Left forelimb (tissue), 1 donor: ENCODE measurements at regions not wholly inside any gene's neighbourhood (a gene's known extent, or its start where the extent isn't known, plus 50 kb on each side); places are given as distances from the start of the nearest gene placed in this dataset.

Experiments
- DNase-seq: peaks from one replicate; pipeline ENCODE4 v3.0.0-alpha.2; 2018; ENCODE audit warnings: low spot score

DNA sequence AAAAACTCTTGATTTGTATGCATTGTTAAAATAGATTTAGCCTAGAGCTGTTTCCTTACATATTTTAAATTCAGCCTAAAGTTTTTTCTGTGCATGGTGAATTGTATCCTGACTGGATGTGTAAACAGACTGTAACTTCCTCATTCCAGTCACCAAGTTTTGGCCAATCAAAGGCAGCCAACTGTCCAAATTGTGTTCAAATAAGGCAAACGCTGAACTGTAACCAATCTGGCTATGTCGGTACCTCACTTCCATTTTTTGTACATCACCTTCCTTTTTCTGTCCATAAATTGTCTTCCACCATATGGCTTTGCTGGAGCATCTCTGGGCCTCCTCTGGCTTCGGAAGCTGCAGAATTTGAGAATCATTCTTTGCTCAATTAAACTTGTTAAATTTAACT, 1921.9 kb upstream of the SEL1L start:
- no peak for DNase-seq

DNA sequence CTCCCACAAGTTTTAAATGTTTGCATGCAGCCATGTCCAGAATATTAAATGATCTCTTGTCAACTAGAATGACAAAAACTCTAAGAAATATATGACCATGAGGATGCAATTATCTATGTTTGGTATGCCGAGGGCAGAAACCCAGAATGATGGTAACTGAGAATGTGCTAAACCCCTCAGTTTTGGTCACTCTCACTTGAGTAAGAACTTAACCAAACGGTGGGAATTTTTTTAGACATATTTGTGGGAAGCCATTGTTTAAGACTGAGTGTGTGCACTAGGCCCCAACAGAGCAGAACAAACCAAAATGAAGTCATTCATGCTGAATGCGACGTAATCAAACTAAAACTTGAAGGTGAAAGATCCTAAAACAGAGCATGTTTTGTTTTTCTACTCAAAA, 1927.9 kb upstream of the SEL1L start:
- DNase-seq: no peak

DNA sequence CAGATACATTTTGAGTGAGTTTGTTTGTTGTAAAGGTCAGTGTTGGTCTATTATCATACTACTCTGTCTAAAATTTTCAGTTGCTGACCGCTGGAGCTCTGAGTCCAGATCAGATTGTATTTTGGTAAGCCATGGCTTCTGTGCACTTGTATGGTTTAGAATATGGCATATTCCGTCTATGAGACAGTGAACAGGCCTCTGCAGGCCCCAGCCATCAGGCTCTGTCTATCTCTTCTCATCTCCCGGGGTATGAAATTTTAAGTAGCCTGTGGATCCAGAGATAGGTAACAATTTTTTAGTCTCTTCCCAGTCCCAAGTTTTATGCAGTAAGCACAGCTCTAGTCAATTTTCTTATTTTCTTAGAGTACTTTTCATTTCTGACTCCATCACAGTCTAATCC, 1929.1 kb upstream of the SEL1L start:
- DNase-seq: no peak

DNA sequence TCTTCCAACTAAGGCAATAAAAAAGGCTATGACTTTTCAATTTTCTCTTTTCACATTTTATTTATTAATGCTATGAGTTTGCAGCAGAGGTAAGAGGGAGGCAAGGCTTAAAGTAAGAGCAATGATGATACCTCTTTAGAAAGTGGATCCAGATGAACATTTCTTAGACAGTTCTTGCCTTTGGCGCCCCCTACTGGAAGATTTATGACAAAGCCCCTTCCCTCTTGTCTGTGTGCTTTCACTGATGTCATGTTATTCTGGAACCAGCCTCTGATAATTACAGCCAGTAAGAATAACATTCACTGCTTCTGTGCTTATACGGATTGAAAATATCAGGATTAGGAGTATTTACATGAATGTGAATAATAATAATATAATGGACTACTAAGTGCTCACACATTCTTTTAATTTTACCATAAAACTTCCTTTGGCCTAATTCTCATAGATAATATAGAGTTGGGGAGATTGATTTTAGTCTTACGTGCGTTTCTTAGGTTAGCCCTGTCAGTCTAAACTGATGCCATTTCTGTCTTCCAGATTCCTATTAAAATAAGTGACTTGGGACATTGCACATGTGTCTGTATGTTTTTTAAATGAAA, 1929.9 kb upstream of the SEL1L start:
- no peak for DNase-seq

DNA sequence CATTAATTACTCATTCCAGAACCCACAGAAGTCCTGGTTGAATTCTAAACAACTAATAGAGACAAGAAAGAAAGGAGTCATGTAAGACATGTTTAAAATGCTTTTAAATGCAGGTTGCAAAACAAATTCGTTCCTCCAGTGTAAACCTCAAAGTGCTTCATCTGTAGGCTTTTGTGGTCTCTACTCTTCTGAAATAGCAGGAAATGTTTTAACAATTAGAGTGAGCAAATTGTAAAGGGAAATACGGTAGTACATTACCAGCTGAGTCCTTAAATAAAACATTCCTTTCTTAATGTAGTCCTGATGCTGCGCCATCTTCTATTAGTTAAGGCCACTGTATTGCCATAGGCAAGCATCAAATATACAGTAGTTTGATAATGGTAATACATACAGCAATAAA, 1934.2 kb upstream of the SEL1L start:
- no peak for DNase-seq

DNA sequence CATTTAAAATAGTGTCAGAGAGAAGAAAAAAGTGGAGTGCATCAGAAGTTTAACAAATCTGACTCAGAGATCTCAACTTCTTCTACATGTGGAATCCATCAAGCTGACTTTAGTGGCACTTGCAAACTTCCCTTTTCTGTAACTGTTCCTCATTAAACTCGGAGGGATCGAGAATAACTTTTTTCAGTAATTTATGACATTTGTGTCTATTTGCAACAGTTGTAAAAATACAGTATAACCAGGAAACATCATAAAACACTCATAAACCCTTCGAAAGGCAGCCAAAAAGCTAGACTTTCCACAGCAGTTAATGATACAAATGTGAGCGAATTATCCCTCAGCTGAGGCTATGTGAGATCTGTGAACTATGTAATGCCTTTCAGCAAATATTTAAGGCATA, 1936.8 kb upstream of the SEL1L start:
- no peak for DNase-seq

DNA sequence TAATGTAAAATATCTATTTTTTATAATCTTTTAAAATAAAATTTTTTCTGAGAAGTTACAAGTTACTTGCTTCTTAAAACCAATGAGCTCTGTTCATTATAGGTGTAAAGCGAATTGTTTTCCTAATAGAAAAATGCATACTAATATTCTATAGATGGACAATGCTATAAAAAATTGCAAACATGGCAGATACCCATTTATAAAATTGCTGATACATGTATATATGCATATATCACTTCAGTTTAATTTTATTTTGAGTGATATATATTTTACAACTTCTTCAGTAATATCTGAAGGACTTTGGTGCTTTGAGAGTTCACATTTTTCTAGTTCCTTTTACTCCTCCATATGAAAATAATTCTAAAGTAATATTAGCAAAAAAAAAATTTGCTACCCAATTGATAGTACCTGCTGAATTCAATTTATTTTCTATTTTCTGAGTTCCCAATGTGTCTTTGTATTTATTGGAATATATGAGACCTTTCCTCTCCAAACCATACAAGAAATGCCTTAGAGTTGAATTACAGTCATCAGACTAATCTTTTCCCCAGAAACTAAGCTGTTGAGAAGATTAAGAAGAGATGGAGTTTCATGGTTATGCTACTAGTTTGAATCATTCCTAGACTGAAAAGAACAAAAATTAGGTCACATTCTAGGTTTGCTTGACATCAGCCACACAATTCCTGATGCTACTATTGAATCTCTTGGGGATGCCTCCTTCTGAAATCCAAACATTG, 1937.5 kb upstream of the SEL1L start:
- DNase-seq: no peak

DNA sequence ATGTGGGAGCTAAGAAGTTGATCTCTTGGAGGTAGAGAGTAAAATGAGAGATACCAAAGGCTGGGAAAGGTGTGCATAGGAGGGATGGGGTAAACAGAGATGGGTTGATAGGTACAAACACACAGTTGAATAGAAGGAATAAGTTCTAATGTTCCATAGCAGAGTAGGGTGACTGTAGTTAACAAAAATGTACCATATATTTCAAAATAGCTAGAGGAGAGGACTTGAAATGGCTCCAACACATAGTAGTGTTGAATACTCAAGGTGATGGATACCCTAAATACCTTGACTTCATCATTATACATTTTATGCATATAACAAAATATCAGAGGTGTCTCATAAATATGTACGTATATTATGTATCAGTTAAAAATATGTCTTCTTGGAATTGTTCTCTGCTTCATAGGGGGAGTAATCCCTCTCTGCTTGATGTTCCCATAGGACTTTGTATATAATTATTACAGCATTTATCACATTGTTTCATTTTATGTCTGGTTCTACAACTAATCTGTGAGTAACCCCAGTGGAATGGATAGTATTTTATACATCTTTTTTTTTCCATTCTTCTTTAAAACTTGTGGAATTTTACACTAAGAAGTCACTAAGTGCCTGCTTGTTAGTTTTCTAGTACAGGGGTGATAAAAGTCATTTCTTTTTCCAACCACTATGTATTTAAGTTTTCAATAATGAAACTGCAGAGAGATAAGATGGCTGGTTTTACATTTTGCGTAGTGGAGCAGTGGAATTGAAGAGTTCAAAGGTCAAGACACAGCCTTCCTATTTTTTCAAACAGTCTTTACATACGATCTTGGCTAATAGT, 1940.0 kb upstream of the SEL1L start:
- DNase-seq: no peak

DNA sequence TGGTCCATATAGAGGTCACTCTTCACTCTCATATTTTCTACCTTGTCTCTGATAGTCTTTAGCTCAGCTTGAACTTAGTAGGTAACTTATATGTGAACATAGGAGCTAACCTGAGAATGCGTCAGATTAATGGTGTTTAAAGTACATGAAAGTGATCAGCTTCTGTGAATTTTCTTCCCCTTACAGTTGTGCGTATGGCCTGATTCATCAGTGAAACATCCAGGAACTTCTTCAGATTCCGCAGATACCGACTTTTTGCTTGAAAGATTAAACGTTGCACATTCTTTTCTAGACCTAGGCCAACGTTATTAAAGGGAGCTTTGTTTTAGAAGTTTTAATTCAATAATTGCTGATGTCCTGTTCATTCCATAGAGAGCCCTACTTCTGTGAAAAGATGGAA, 1945.1 kb upstream of the SEL1L start:
- DNase-seq: no peak

DNA sequence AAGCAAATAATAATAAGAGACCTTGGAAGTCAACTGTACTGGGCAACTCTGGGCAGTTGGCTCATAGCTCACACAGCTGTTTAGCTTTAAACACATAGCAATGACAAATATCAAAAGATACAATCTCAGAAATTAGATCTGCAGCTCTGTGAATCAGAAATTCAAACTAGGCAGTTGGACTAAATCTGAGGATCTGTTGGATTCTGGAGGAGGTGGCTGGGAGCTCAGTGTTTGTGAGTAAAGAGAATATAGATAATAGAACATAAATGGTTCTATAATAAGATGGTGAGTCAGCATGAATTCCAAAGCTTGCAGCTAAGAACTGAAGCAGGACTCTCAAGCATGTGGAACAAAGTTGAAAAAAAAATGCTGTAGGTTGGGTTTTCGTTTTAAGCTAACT, 1949.4 kb upstream of the SEL1L start:
- no peak for DNase-seq

DNA sequence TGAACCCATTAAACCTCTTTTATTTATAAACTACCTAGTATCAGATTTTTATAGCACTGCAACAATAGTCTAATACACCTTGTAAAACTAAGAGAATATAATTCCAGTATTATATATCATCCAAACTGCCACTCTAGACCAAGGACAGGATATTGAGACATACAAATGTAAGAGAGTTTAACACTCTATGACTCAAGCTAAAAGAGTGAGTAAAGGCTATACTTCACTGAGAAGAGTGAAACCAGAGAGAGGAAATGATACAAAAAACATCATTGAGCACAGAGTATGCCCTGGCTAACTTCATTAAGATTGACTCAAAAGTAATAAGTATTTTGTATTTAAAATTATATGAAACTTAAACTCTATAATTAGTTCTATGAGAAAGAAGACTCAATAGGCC, 1951.9 kb upstream of the SEL1L start:
- DNase-seq: no peak

DNA sequence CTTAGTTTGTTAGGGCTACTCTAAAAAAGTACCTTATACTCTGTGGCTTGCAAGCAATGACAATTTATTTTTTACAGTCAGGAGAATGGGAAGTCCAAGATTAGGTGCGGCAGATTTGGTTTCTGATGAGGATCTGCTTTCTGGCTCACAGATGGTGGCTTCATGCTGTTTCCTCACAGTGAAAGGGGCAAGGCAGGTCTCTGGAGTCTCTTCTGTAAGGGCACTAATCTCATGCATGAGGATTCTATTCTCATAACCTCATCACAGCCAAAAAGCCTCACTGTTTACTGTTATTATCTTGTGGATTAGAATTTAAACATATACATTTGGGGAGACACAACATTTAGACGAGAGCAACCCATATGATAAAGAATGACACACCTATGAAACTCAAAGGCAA, 1957.4 kb upstream of the SEL1L start:
- no peak for DNase-seq

DNA sequence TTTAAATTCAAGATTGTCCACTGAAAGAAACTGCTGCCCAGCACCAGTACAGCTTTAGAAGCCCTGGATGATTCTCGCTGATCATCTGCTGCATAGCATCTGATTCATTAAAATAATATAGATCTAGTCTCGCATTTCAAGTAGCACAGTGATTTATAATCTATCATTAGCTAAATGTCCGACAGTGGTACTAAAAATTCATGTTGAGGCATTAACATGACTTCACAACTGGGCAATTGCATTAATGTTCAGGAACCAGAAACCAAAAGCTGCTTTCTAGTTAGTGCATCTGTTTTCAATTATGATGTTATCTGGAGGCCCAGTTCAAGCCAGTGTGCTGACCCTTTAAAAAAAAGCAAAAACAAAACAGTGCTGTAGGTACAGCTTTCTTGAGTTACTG, 1987.2 kb upstream of the SEL1L start:
- DNase-seq: no peak

DNA sequence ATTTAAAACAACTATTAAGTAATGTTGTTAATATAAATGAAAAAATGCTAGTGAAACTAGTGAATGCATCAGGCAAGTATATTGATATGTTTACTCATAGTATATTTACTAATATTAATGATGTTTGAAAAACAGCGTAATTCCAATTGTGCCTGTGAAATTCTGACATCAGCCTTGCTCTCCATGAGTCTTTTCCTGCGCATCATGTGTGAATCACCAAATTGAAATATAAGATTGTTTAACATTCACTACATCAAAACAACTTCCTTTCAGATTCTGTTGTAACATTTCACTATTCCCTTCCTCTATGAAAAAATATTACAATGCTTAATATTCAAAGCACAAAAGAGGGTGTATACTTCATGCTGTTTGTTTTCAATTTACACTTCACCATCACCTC, 1995.9 kb upstream of the SEL1L start:
- DNase-seq: no peak

DNA sequence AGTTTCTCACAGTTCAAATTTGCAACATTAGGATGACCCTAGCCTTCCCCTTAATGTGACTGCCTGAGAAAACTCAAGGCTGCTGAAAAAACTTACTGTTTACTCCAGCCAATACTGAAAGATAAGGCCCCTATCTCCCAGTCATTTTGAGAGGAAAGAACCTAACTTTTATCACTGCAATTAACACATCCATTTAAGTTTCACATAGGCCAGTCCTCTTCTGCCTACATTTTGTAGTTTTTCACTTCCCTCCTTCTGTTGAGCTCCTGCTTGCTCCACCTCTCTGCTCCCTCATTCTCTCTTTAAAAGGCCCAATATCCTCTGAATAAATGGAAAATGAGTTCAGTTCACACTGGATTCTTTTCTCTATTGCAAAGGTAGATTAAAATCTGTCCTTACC, 1996.2 kb upstream of the FLRT2 start:
- no peak for DNase-seq

DNA sequence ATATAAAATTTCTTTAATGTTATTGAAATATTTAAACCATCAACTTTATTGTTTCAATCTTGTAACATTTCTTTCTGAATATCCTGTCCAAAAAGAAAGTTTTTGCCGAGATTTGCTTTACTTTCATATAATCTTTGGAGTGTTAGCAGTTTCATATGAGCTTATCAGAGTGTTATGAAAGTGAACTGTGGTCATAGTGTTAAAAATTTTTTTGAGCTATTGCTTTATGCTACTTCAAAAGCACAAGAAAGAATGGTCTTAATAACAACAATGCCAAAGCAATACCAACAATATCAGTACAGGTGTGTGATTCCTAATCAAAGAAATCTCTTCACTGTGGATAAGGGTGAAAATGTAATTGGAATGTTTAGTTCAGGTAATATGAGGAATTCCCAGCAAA, 1994.9 kb upstream of the FLRT2 start:
- no peak for DNase-seq

DNA sequence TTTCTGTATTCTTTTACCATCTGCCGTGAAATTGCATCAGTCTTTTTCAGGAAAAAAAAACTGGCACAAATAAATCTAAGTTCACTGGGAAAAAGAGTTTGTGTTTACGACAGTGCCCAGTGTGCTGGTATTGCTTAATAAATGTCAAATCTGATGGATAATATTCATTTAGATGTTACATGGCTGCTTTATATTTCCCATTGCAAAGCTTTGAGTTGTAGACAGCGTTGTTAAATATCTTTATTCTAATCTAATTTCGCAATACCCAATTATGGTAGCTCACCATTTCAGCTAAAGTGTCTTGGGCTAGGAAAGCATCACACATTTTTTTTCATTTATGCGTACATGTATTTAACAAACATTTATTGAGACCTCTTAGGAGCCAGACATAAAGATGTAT, 1994.5 kb upstream of the FLRT2 start:
- DNase-seq: no peak

DNA sequence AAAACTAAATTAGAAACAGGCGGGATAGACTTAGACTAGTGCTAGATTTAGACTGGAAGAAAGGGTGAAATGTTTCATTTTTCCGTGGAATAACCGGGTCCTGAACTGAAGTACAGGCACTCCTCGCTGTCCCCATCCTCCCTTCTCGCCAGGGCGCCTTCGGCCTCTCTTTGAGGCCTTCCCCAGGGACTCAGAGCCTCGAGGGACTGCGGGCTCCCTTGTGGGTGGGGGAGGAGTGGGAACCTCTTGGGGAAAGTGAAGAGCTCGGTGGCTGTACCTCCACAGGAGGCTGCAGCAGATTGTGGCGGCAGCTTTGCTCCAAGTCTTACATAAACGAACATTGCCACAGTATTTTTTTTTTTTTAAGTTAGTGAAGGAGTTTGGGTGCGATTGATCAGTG, 1988.8 kb upstream of the FLRT2 start:
- DNase-seq: no peak

DNA sequence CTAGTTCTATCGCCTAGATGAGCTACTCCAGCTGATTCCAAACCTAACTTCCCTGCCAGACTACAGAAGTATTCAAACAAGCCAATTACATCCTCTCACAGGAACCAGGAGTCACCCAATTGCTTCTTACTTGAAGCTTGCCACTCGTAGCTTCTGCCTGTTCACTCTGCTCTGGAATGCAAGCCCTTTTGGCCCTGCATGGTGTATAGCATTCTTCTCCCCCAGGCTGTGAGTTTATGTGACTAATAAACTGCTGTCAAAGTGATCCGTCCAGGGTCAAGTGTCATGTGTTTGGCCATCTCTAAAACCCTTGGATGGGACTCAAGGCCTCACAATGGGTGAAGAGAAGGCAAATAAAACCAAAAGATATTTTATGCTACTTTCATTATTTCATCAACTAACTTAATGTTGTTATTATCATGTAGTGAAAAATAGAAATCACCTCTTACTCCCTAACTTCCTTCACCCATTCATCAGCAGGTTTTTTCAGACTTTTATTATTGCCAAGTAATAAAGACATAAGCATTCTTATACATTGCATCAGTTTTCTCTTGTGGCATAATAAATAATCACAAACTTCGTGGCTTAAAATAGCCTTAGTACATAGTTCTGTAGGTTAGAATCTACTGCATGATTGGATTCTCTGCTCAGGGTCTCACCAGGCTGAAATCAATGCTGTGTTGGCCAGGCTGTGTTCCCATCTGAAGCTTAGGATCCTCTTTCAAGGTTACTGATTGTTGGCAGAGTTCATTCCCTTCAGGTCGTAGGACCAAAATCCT, 1981.7 kb upstream of the FLRT2 start:
- no peak for DNase-seq

DNA sequence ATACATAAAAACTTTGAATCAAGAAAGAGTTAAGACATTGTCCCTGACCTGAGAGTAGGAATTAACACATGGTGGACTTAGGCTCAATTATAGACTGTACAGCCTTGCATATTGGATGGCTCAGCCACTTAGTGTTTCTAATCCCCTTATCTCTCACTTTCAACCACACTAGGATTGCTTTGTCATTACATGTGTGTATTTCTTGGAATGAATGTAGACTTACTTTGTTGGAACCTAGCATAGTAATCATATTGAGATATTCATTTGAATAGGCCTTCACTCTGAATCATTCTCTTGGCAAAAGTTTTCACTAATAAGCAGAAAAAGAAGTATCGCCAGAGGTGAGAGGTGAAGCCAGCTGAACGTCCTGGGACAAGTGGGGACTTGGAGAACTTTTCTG, 1973.9 kb upstream of the FLRT2 start:
- DNase-seq: no peak

DNA sequence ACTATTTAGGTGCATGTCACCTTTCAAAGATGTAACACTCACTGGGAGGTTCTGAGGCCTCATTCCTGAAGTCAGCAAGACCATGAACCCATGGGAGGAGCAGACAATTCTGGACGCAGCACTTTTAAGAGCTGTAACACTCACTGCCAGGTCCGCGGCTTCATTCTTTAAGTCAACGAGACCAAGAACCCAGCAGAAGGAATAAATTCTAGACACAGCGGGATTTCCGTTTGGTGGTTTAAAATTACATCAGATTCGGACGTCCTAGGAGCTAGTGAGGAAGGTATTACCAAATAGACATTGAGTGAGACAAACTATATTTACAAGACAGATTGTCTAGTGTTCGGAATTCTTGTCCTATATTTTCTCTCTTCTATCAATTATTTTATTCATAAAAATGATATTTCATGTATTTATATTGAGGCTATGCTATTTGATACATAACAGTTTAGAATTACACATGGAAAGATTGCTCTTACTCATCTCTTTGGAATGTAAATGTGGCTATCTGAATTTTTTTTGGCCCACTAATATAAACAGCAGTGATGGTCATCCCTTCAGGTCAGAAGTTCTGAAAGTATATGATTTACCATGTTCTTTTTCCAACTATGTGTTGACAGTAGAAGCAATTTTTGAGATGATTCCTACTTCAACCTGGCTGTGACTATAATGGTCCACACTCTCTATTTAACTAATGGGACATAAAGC, 1973.0 kb upstream of the FLRT2 start:
- no peak for DNase-seq

DNA sequence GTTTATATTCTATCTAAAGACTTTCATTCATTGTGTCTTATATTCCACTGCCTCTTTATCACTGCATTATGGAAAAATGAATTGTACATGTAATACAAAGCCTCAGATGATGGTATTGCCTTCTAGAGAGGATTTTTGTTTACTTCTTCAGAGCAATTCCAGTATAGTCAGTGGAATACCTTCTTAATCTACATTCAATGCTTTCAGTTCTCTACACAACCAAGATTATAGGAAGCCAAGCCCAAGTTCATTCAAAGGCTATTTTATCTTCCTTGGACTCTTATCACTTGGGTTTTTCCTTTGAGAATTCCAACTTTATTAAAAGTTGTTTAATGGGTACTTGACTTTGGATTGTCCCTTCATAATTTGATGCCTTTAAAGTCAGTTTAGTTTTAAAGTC, 1971.0 kb upstream of the FLRT2 start:
- DNase-seq: no peak
